Endothelial cell of umbilical vein (primary cell): ENCODE measurements at regions not wholly inside any gene's neighbourhood (a gene's known extent, or its start where the extent isn't known, plus 50 kb on each side); places are given as distances from the start of the nearest gene placed in this dataset.

Experiments
- CTCF ChIP-seq, 2 donors: IDR thresholded peaks; 1 replicate in 1 of 2; 2 replicates in 1 of 2; pipeline ENCODE4 v1.5.1; 2011; ENCODE audit warnings: low read length in 2 of 2, mild to moderate bottlenecking in 2 of 2, moderate library complexity in 2 of 2, control low read depth in 1 of 2, inconsistent platforms in 1 of 2, low read depth in 1 of 2; ENCODE audit not compliant: insufficient read depth in 1 of 2; ENCODE audit errors: extremely low read depth in 1 of 2
- GATA2 ChIP-seq: IDR thresholded peaks from 2 replicates; pipeline ENCODE4 v1.7.0; 2011; ENCODE audit warnings: low read depth, mild to moderate bottlenecking, moderate library complexity, mixed read lengths, low read length; ENCODE audit not compliant: insufficient read length, insufficient read depth
- JUN ChIP-seq: IDR thresholded peaks from 2 replicates; pipeline ENCODE4 v1.6.1; 2011; ENCODE audit warnings: borderline replicate concordance, low read depth; ENCODE audit not compliant: insufficient read length, insufficient read depth
- POLR2A ChIP-seq: IDR thresholded peaks from 2 replicates; pipeline ENCODE4 v1.6.1; 2012; ENCODE audit warnings: low read depth, mild to moderate bottlenecking, control low read depth, low read length
- POLR2AphosphoS5 ChIP-seq: IDR thresholded peaks from 2 replicates; pipeline ENCODE4 v1.6.1; 2012; ENCODE audit warnings: low read depth, mild to moderate bottlenecking, control low read depth, low read length, moderate library complexity; ENCODE audit not compliant: insufficient read depth
- TF ChIP-seq, protein P1 (sequence below): IDR thresholded peaks from 2 replicates; pipeline ENCODE4 v1.6.1; 2011; ENCODE audit not compliant: insufficient read depth, insufficient read length

- TF ChIP-seq CTCF (IDR thresholded peaks at IDR 0.05; ENCODE audit: extremely low read depth in 1 of 2, insufficient read depth in 1 of 2, low read depth in 1 of 2, low read length in 2 of 2) (no peak), POLR2A (no peak), GATA2 (no peak), POLR2AphosphoS5 (no peak), JUN (no peak)
- TF ChIP-seq, protein P1, sequence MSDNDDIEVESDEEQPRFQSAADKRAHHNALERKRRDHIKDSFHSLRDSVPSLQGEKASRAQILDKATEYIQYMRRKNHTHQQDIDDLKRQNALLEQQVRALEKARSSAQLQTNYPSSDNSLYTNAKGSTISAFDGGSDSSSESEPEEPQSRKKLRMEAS = no peak
Observed at GRCh38 chr10:120253131-120253530, 203.9 kb upstream of the PLPP4 start.
